Memory B cell (primary cell): ENCODE measurements at regions not wholly inside any gene's neighbourhood (a gene's known extent, or its start where the extent isn't known, plus 50 kb on each side); places are given as distances from the start of the nearest gene placed in this dataset.
"Not testable (repeated sequence)": the region's sequence is repeated elsewhere in the genome, so short reads cannot be mapped to it uniquely, and the experiment has no call there.

Experiments
- ATAC-seq: fragments of 150-1000 bp; cut with Tn5 transposase; 2 replicates; pipeline ENCODE4 v1.10.0; 2021; ENCODE audit warnings: low read depth, mild to moderate bottlenecking, moderate library complexity
- DNase-seq, 2 donors: peaks; one replicate each; pipeline ENCODE4 v3.0.0; 2022; ENCODE audit warnings: low spot score in 2 of 2
- H3K27ac Mint-ChIP-seq: one replicate; pipeline ENCODE4 v1.8.0; 2022; ENCODE audit warnings: mild to moderate bottlenecking, moderate library complexity, mixed read lengths
- H3K27me3 Mint-ChIP-seq: one replicate; pipeline ENCODE4 v1.8.0; 2022; ENCODE audit warnings: mixed read lengths
- H3K36me3 Mint-ChIP-seq: one replicate; pipeline ENCODE4 v1.8.0; 2022; ENCODE audit warnings: mild to moderate bottlenecking, mixed read lengths
- H3K4me1 Mint-ChIP-seq: one replicate; pipeline ENCODE4 v1.8.0; 2022; ENCODE audit warnings: mixed read lengths
- H3K4me3 Mint-ChIP-seq: one replicate; pipeline ENCODE4 v1.8.0; 2022; ENCODE audit warnings: mild to moderate bottlenecking, moderate library complexity, mixed read lengths
- H3K9me3 Mint-ChIP-seq: one replicate; pipeline ENCODE4 v1.8.0; 2022; ENCODE audit warnings: mixed read lengths

DNA sequence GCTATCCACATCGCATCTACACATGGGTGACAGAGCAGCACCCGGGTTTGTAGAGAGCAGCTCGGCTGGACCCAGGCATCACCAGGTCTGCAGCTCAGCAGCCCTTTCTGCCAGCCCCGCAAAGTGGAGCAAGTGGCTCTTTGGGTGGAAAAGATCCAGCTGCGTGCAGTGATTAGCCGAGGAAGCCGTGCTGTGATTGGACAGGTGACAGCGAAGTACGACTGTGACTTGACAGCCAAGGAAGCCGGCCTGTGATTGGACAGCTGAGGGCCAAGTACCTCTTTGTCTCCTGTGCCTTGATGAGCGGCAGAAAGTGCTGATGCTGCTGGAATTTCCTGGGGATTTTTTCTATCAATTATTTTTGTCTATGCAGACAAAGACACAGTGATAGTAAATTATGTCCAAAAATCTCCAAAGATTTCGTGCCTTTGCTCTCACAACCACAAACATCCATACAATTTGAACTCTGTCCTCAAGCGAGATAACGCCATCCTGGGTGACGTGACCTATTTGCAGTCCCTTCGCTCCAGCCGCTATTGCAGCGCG, 62.3 kb upstream of the GPR31 start:
- ATAC-seq (no peak), DNase-seq (no peak)
- Mint-ChIP-seq H3K4me1 (peaks cover 2% of the 10 kb centered on the region), H3K27ac (no peak overlapping the region), H3K36me3 (no peaks in the 10 kb centered on the region), H3K27me3 (peaks cover 1% of the 10 kb centered on the region), H3K9me3 (no peaks in the 10 kb centered on the region), H3K4me3 (no peak overlapping the region)

DNA sequence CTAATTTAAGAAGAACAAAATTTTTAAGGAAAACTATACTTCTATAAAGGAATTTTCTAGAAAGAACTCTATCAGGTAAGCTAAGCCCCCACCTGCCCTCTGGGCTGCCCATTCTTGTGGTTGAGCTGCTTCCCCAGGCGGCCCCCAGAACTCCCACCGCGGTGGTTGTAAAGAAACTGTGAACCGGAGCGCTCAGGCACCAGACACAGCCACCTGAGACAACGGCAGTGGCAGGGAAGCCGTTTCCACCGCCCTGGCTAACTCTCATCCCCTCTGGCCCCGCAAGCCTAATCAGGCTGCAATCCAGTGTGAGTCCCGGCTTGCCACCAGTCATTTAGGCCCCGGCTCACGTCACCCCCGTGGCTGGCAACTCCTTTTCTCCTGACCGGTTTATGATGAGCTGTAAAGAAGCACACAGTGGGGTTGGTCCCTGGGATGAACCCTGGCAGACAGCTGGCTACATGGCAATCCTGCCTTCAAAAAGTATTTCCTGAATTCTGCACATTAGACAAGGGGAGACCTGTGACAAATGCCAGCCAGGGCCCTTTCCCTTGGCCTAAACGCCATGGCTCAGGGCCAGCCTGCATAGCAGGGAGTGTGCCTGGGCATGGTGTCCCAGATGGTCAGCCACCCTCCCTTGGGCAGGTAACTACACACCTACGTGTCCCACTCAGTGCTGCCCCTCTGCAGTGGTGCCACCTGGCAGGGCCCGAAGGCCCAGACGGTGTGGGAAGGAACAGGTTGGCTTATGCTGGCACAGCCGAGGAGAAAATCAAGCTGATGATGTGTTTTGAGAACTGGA, 63.8 kb upstream of the GPR31 start:
- Mint-ChIP-seq H3K4me1 (peaks cover 2% of the 10 kb centered on the region), H3K4me3 (no peak overlapping the region), H3K9me3 (no peaks in the 10 kb centered on the region), H3K36me3 (no peaks in the 10 kb centered on the region), H3K27ac (no peak overlapping the region), H3K27me3 (peaks cover 1% of the 10 kb centered on the region)
- ATAC-seq = no peak
- no peak for DNase-seq

DNA sequence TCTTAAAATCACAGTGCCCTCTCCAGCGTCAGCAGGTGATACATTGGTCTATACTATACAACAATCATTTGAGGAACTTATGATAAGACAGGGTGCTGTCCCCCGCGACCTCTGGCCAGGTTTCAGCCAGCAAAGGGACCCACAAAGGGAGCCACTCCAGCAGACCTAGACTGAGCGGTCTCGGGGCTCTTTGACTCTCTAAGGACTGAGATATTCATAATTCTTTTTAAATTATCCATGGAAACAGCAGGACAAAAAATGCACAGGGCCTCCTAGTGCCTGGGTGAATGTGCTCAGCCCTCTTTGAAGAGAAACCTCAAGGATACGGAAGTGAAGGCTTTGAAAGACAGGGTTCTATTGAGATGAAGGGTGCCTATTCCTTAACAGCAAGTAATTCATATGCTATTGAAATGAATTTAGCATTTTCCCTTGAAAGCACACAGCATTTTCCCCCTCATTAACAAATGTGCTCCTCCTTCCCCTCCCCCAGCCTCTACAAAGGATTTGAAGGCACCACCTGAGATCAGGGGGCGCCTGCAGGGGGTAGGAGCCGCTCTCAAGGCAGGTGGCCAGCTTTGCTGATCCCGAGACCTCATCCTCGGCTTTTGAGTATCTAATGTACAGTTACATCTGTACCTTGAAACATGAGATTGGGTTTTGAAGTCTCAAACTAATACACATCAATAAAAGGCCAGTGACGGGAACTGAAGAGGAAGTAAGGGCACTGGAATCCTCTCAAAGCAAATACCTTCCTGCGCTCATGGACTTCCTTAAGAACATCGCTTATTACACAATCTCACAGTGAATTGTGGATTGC, 65.3 kb upstream of the UNC93A start:
- not testable (repeated sequence) for H3K36me3 Mint-ChIP-seq, H3K4me3 Mint-ChIP-seq, H3K27ac Mint-ChIP-seq, ATAC-seq, H3K4me1 Mint-ChIP-seq, H3K9me3 Mint-ChIP-seq, DNase-seq
- H3K27me3 Mint-ChIP-seq = peaks cover 10% of the 10 kb centered on the region

GRCh38 chr6:167226383-167226685, 64.8 kb upstream of the UNC93A start:
- Mint-ChIP-seq H3K27me3 (peaks cover 10% of the 10 kb centered on the region), H3K36me3 (no peaks in the 10 kb centered on the region), H3K27ac (no peak overlapping the region), H3K9me3 (no peaks in the 10 kb centered on the region), H3K4me3 (no peak overlapping the region), H3K4me1 (no peaks in the 10 kb centered on the region)
- DNase-seq (no peak), ATAC-seq (no peak)

- Mint-ChIP-seq H3K27ac (no peak overlapping the region), H3K4me1 (no peaks in the 10 kb centered on the region), H3K4me3 (no peak overlapping the region), H3K9me3 (no peaks in the 10 kb centered on the region), H3K36me3 (no peaks in the 10 kb centered on the region), H3K27me3 (peaks cover 10% of the 10 kb centered on the region)
- DNase-seq (no peak), ATAC-seq (no peak)
Observed at GRCh38 chr6:167226791-167227190, 64.3 kb upstream of the UNC93A start.

DNA sequence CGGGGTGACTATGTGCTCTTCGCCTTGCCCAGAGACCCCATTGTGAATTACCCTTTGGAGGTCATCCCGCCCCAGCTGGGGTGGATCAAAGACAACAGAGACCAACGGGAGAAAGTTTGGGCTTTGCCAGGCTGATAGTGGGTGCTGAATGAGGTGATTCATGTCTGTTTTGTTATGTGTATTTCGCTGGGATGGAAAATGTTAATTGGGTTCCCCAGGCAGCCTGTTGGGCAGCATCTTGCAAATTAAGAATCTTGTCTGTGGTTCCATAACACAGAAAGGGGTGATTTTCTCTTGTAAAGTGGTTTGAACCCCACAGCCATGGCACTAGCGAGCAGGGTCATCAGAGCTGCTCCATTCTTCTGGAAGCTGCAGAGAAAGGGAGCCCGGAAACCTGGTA, 63.1 kb upstream of the UNC93A start:
- H3K4me3 Mint-ChIP-seq = no peak overlapping the region
- H3K27ac Mint-ChIP-seq = no peak overlapping the region
- ATAC-seq (no peak), DNase-seq (no peak)
- no peaks in the 10 kb centered on the region for H3K4me1 Mint-ChIP-seq
- no peaks in the 10 kb centered on the region for H3K9me3 Mint-ChIP-seq
- peaks cover 11% of the 10 kb centered on the region for H3K27me3 Mint-ChIP-seq
- H3K36me3 Mint-ChIP-seq = no peaks in the 10 kb centered on the region

- Mint-ChIP-seq H3K27me3 (peaks cover 14% of the 10 kb centered on the region), H3K4me1 (no peaks in the 10 kb centered on the region), H3K36me3 (no peaks in the 10 kb centered on the region), H3K9me3 (no peaks in the 10 kb centered on the region), H3K27ac (no peak overlapping the region), H3K4me3 (no peak overlapping the region)
- DNase-seq (no peak), ATAC-seq (no peak)
Observed at GRCh38 chr6:167229586-167229985, 61.5 kb upstream of the UNC93A start.

GRCh38 chr6:167230288-167230687, 60.8 kb upstream of the UNC93A start:
- H3K36me3 Mint-ChIP-seq = no peaks in the 10 kb centered on the region
- no peak overlapping the region for H3K4me3 Mint-ChIP-seq
- no peak for DNase-seq
- no peaks in the 10 kb centered on the region for H3K9me3 Mint-ChIP-seq
- H3K4me1 Mint-ChIP-seq = no peaks in the 10 kb centered on the region
- peaks cover 14% of the 10 kb centered on the region for H3K27me3 Mint-ChIP-seq
- no peak for ATAC-seq
- H3K27ac Mint-ChIP-seq = no peak overlapping the region

DNA sequence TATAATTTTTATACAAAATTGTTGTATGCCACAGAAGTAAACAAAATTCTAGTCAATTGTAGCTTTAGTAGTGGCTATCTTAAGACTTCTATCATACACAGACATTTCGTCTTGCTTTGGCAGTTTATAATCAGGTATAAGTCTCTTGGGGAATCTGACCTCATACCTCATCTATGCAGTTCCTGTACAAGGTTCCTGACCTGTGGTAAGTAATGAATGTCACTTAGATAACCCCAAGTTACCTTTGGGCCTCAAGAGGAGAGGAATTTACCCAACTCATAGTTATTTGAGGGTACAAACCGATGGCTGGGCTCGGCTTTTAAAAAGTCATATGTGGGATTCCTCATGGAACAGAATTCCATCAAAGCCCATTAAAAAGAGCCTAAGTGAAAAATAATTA, 58.8 kb upstream of the UNC93A start:
- DNase-seq = no peak
- no peaks in the 10 kb centered on the region for H3K36me3 Mint-ChIP-seq
- no peaks in the 10 kb centered on the region for H3K4me1 Mint-ChIP-seq
- H3K27ac Mint-ChIP-seq = no peak overlapping the region
- H3K27me3 Mint-ChIP-seq = peaks cover 14% of the 10 kb centered on the region
- ATAC-seq = no peak
- H3K4me3 Mint-ChIP-seq = no peak overlapping the region
- no peaks in the 10 kb centered on the region for H3K9me3 Mint-ChIP-seq

DNA sequence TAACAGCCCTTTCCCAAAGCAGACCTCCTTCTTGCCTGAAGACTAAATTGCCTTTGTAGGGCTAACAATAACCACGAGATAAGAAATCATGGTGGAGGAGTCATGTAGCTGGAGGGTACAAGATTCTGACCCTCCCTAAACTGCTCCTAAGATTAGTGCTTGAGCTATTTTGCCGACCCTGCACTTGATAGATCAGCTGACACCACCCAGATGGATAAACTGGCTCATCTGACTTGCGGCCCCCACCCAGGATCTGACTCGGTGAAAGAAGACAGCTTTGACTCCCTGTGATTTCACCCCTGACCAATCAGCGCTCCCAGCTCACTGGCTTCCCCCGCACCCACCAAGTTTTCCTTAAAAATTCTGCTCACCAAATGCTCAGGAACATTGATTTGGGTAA, 57.6 kb upstream of the UNC93A start:
- no peak overlapping the region for H3K4me3 Mint-ChIP-seq
- DNase-seq (no peak), ATAC-seq (no peak)

DNA sequence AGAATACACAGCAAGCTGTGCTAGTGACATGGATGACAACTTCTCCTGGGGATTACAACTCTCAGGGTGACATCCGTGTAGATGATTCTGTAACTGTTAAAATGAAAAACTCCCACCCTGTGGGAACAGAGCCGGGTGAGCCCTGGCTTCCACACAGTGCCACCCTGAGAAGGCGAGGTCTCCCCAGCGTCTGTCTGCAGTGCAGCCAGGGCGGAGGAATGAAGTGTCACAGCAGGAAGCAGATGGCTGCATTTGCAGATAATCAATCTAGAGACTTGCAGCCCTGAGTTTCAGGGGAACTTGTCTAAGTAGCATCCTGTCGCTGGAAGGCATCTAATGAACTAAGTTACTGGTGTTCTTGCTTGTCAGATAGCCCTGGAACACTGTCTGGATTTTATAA, 56.5 kb upstream of the UNC93A start:
- H3K27ac Mint-ChIP-seq, H3K36me3 Mint-ChIP-seq, H3K4me3 Mint-ChIP-seq, H3K4me1 Mint-ChIP-seq, DNase-seq, ATAC-seq, H3K9me3 Mint-ChIP-seq: not testable (repeated sequence)
- H3K27me3 Mint-ChIP-seq = peaks cover 10% of the 10 kb centered on the region

More for the DNA sequence above, 57.6 kb upstream of the UNC93A start:
- peaks cover 10% of the 10 kb centered on the region for H3K27me3 Mint-ChIP-seq
- H3K9me3 Mint-ChIP-seq = no peaks in the 10 kb centered on the region
- no peaks in the 10 kb centered on the region for H3K4me1 Mint-ChIP-seq
- no peak overlapping the region for H3K27ac Mint-ChIP-seq
- H3K36me3 Mint-ChIP-seq = no peaks in the 10 kb centered on the region

- H3K27me3 Mint-ChIP-seq = peaks cover 9% of the 10 kb centered on the region
- no peaks in the 10 kb centered on the region for H3K36me3 Mint-ChIP-seq
- no peaks in the 10 kb centered on the region for H3K4me1 Mint-ChIP-seq
- no peak overlapping the region for H3K4me3 Mint-ChIP-seq
- H3K27ac Mint-ChIP-seq = no peak overlapping the region
- no peaks in the 10 kb centered on the region for H3K9me3 Mint-ChIP-seq
- ATAC-seq (no peak), DNase-seq (no peak)
Observed at GRCh38 chr6:167235005-167235404, 56.1 kb upstream of the UNC93A start.

DNA sequence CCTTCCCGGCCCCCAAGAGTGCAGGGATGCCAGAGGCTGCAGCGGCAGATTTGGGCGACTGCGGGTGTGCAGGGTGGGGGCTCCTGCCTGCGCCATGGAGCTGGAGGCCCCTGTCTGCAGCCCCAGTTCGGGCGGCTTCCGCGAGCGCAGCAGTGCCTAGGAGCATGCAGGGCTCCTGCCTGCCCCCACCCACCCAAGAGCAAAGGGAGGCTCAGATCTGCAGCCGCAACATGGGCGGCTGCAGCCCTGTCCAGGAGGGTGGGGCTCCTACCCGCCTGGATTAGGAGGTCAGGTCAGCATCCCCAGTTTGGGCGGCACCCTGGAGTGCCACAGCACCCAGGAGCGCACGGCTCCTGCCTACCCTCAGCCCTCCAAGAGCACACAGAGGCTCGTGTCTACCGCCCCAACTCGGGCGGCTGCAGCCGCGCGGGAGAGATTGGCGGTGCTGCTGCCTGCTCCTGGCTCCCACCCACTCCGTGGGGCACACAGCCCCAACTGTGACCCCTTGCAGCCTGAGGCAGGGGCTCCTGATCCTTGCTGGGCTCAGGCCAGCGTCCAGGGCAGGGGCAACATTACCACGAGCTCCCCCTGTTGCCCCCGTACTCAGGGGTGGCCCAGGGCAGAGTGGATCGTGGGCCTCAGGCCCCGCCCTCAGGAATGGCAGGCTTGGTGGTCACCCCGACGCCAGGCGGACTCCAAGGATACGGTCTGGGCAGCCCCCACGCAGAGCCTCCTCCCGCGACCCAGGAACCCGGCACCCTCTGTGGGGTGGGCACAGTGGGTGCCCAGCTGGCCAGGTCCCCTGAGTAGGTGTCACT, 55.5 kb upstream of the UNC93A start:
- no peaks in the 10 kb centered on the region for H3K36me3 Mint-ChIP-seq
- ATAC-seq = no peak
- H3K4me1 Mint-ChIP-seq = no peaks in the 10 kb centered on the region
- H3K27ac Mint-ChIP-seq = no peak overlapping the region
- H3K9me3 Mint-ChIP-seq = no peaks in the 10 kb centered on the region
- DNase-seq = no peak
- H3K27me3 Mint-ChIP-seq = peaks cover 10% of the 10 kb centered on the region
- H3K4me3 Mint-ChIP-seq = no peak overlapping the region

GRCh38 chr6:167236239-167236571, 54.9 kb upstream of the UNC93A start:
- Mint-ChIP-seq H3K27me3 (peaks cover 10% of the 10 kb centered on the region), H3K27ac (no peak overlapping the region), H3K9me3 (no peaks in the 10 kb centered on the region), H3K4me1 (no peaks in the 10 kb centered on the region), H3K4me3 (no peak overlapping the region), H3K36me3 (no peaks in the 10 kb centered on the region)
- DNase-seq (no peak), ATAC-seq (no peak)
